Stimulated activated CD8-positive, alpha-beta memory T cell treated with anti-CD3 and anti-CD28 coated beads, Interleukin-7, amount 100 ng/mL, for 24 hours (primary cell): ENCODE measurements at regions not wholly inside any gene's neighbourhood (a gene's known extent, or its start where the extent isn't known, plus 50 kb on each side); places are given as distances from the start of the nearest gene placed in this dataset.

Source experiments
- DNase-seq: peaks from one replicate; pipeline ENCODE4 v3.0.0-alpha.2; 2020; ENCODE audit warnings: low read depth

DNA sequence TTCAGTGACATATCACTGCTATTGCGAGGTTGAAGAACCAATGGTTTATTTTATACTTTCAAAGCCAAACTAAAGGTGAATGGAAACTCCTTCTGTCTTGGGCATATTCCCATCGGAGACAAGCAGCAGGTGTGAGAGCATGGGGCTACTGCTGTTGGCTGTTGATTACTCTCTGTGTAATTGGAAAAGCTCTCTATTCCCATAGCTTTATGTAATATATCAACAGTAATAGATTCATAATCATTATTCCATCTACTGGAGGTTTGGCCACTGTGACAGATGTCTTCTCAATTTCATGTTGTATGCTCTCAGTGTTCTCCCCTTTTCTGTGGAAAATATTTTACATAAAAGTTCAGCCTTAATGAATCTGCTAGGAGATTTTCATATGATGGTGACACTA is 352.0 kb downstream of the BTG1 start:
- DNase-seq = no peak

GRCh38 chr12:91792597-91792996 is 353.0 kb downstream of the BTG1 start:
- DNase-seq = no peak

DNA sequence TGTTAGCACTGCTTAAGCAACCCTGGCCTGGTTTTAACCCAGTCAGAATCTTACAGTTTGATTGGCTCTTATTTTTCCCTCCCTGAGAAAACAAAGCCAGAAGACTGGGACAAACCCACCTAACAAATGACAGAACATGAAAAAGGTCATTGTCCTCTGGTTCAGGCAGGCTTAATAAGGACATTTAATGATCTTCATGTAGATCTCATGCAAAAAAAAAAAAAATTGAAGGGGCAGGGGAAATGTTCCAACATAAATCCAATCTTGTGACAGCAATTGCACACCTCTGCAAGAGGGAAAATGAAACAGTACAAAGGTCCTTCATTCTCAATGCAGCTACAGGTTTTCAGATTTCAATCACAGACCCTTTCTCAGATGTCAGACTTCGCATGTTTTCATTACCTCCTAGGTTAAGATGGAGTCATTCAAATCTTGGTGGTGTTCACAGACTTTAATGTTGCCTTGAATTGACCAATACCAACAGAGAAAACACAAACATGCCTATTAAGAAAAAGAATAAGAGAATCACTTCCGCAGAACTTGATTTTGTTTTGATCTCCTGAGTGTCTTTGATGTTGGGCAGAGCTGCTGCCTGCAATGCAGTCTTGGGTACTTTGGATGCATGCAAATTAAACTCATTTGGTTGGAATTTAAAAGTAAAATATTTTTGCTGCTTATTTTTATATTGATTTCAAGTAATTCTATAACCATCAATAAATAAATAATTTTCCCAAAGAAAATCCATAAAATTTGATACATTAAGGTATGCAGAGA is 359.0 kb downstream of the BTG1 start:
- DNase-seq = no peak

DNA sequence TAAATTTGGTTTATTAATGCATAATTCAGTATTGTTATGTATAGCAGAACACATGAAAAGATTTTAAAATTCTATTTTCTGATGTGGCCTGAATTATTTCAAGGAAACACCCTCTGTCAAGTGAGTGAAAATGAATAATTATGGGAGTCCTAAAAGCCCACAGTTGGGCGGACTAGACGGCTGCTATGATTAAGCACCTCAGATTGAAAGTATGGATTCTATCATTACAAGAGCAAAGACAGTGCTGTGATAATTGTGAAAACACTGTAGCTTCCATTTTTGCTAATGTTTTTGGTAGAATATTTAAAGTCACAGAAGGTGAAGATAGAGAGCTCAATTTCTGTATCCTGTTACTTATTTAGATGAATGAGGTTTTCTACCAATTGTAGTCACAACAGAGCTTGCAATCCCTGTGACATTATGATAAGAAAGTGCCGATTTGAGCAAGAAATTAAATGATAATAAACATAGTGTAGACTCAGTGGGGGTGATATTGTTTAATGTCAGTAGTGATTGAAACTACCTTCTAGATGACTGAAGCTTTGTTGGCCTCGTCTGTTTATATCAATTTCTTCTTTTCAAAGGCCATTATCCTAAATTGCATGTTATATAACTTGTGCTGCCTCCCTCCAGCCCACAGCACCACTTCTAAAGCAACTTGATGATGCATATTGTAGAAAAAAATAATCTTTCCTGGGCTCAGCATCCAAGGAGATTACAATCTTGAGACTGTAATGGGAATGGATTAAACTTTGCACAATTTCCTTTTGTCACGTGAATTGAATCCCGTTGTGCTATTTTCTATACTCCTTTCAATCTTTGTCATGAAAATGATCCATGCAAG is 359.8 kb downstream of the BTG1 start:
- DNase-seq = no peak

DNA sequence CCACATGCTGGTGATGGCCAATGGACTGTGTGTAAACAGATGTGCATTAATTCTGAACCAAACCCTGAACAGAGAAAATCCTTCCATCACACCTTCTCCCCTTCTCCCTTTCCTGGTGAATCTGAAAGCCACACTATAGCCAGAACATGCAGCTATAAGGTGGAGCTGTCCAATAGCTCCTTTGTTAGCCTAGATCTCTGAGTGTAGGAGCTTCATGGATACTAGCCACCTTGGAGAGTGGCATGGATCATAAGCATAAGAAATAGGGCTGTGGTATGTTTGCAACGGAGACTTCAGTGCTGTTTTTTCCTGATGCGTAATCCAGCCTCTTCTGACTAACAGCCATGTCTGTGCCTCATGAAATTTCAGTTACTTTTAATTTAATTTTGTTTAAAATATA is 364.5 kb downstream of the BTG1 start:
- DNase-seq = no peak

DNA sequence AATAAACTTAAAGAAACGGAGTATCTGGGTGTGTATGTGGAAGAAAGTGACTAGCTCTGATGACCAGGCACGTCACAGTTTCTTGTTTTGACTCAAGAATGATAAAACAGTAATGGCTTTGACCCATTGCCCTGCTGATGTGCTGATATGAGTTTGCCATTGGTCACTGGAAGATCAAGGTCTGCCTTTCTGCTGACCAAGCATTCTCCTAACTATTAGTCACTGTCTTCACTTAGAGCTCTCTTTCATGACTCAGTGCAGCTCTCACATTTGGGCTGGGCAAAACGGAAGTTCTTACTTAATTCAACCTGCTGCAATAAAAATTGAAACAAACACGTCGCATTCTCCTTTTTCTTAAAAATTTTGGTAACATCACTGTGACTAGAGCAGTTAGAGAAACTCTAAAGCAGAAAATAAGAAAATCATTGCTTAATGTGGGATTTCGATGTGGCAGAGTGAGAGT is 366.7 kb downstream of the BTG1 start:
- no peak for DNase-seq

GRCh38 chr12:91778091-91778832 is 367.4 kb downstream of the BTG1 start:
- DNase-seq = no peak

- DNase-seq = no peak
Observed at GRCh38 chr12:91777268-91777992, 368.2 kb downstream of the BTG1 start.

GRCh38 chr12:91774434-91774921 is 371.2 kb downstream of the BTG1 start:
- no peak for DNase-seq

DNA sequence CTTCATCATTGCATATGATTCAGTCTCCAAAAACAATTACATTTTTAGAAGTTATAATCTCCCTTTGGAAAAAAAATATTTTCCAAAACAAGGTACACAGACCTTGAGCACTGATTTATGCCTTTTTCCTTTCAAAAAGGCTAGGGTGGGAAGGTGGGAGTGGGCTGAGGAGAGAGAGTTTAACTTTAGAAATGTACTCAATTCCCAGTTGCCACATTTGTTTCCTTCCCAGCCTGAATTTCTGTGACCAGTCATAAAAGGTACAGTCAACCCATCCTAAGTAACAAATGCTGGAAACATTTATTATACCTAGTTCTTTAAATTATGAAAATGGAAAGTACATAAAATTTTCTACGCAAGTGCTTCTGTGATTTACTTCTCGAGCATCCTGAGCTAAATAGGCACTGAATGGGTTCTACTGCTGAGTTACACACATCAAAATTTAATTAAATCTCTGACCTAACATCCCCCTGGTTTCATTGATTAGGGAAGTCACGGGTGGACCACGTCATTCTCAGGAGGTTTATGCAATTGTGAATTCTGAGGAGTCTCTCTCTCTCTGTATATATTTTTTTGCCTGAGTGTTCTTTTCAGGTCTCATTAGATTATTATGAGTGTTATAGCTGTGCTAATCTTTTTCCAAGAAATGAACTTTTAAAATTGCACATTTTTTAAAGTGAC is 371.8 kb downstream of the BTG1 start:
- DNase-seq = no peak

GRCh38 chr12:91772411-91772810 is 373.2 kb downstream of the BTG1 start:
- no peak for DNase-seq

DNA sequence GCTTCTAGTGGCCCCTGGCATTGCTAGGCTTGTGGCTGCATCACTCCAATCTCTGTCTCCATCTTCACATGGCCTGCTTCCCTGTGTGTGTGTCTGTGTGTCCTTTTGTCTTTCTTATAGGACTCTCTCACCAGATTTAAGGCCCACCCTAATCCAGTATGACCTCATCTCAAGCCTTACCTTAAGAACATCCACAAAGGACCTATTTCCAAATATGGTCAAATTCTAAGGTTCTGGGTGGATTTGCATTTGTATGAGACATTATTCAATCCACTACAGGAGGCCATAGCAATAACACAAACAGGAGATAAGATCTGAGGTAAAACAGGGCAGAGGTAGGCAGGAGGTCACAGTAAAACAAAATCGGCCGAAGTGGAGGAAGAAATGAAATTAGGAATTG is 375.9 kb downstream of the BTG1 start:
- no peak for DNase-seq

DNA sequence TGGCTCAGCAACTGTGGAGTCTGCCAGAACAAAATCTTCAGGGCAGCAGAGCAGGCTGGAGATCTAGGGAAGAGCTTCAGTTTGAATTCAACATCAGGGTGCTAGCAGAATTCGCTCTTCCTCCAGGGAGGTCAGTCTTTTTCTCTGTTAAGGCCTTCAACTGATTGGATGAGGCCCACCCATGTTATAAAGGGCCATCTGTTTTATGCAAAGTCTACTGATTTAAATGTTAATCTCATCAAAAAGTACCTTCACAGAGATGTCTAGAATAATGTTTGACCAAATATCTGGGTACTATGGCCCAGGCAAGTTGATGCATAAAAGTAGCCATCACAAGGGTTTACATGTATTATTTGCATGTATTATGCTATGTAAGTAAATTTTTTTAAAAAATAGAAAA is 378.4 kb downstream of the BTG1 start:
- no peak for DNase-seq

GRCh38 chr12:91766454-91766853 is 379.2 kb downstream of the BTG1 start:
- no peak for DNase-seq

DNA sequence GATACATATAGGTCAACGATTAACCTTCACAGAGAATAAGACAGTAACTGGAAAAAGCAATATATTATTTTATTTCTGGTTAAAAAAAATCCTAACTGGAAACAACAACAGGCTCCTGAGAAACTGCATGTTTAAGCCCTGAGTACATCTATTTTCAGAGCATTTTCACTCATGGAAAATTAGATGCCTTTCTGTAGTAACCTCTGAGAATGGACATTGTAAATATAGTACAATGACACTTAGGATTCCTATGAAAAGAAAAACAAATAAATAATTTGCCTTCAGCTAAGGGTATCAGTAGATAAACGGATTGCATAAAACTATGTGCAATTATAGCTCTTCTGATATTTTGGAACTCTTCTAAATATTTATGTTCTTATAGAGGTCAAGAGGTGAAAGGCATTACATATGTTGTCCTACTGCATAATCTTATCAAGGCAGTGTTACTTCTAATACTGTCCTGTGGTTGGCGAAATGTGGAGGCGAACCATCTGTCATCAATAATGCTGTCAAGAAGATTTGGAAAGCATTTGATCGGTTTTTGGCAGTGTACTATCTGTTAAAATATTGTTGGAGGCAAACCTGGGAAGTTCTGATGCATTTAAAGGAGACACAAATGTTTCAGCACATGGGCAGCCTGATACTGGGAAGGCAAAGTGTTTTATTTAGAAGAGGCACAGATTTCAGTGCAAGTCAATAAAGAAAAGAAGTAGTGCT is 381.8 kb downstream of the BTG1 start:
- no peak for DNase-seq

DNA sequence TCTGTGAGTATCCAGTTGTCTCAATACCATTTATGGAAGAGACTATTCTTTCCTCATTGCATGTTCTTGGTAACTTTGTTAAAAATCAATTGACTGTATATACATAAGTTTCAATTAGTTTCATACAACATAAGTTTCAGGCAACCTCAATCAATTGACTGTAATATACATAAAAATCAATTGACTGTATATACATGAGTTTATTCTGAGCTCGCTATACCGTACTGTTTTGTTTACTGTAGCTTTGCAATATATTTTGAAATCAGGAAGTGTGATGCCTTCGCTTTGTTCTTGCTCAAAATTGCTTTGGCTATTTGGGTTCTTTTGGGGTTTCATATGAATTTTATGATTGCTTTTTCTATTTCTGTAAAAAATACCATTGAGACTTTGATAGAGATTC is 392.0 kb downstream of the BTG1 start:
- no peak for DNase-seq

- DNase-seq = no peak
Observed at GRCh38 chr12:91746976-91747375, 398.7 kb downstream of the BTG1 start.

GRCh38 chr12:91744597-91744996 is 401.0 kb downstream of the BTG1 start:
- DNase-seq = no peak

- DNase-seq = no peak
Observed at GRCh38 chr12:91743704-91744321, 401.8 kb downstream of the BTG1 start.

- DNase-seq = no peak
Observed at GRCh38 chr12:91743280-91743679, 402.4 kb downstream of the BTG1 start.
